Small intestine (tissue), 7 donors: ENCODE measurements at regions not wholly inside any gene's neighbourhood (a gene's known extent, or its start where the extent isn't known, plus 50 kb on each side); places are given as distances from the start of the nearest gene placed in this dataset.

Experiments used
- DNase-seq, 2 donors: peaks; one replicate each; pipeline versions ENCODE4 v3.0.0 to v3.0.0-alpha.2; 2013
- FAIRE-seq: peaks from 2 replicates; lab custom pipeline; 2012; peaks lifted over from hg19 to GRCh38; lab: Jason Lieb, UNC
- H3K27ac ChIP-seq, 3 donors: one replicate each; pipeline ENCODE4 v1.5.1; 2013; ENCODE audit warnings: low read length in 2 of 3, mild to moderate bottlenecking in 2 of 3, control low read depth in 1 of 3, inconsistent platforms in 1 of 3, low read depth in 1 of 3, moderate library complexity in 1 of 3
- H3K27me3 ChIP-seq, 3 donors: one replicate each; pipeline ENCODE4 v1.6.1; 2013; ENCODE audit warnings: low read length in 3 of 3, inconsistent platforms in 1 of 3; ENCODE audit not compliant: control insufficient read depth in 3 of 3, insufficient read depth in 3 of 3
- H3K36me3 ChIP-seq, 3 donors: one replicate each; pipeline ENCODE4 v1.6.1; 2013; ENCODE audit warnings: low read length in 3 of 3, inconsistent platforms in 1 of 3, low read depth in 1 of 3, mild to moderate bottlenecking in 1 of 3, moderate library complexity in 1 of 3; ENCODE audit not compliant: control insufficient read depth in 3 of 3, insufficient read depth in 2 of 3
- H3K4me1 ChIP-seq, 3 donors: one replicate each; pipeline ENCODE4 v1.6.1; 2013; ENCODE audit warnings: low read length in 2 of 3, inconsistent platforms in 1 of 3, low read depth in 1 of 3, mild to moderate bottlenecking in 1 of 3, moderate library complexity in 1 of 3; ENCODE audit not compliant: control insufficient read depth in 3 of 3, insufficient read depth in 2 of 3
- H3K4me3 ChIP-seq, 3 donors: one replicate each; pipeline ENCODE4 v1.5.1; 2013; ENCODE audit warnings: low read length in 3 of 3, control low read depth in 1 of 3, inconsistent platforms in 1 of 3, low read depth in 1 of 3, mild to moderate bottlenecking in 1 of 3, moderate library complexity in 1 of 3
- H3K9me3 ChIP-seq, 2 donors: one replicate each; pipeline ENCODE4 v1.6.1; 2013; ENCODE audit warnings: low read depth in 1 of 2, low read length in 1 of 2; ENCODE audit not compliant: control insufficient read depth in 2 of 2, insufficient read depth in 1 of 2
- WGBS, 3 donors: extraction: QIAGEN DNeasy Blood & Tissue Kit; methylation state at CpG; one replicate each; pipeline ENCODE4 v1.1.7; 2013; 5-methylcytosine and 5-hydroxymethylcytosine counted together
- donor health status: healthy with polysubstance abuse.
- donor health status: control.
- donor health status: control.
- donor health status: Bipolar disorder and iron deficiency.
- donor health status: healthy.

- H3K36me3 ChIP-seq = no peaks in the 10 kb centered on the region
- no peak overlapping the region for H3K27ac ChIP-seq
- no peak overlapping the region for H3K4me3 ChIP-seq
- WGBS, 3 donors = 69 to 82% (median 74%) methylated on average over 7 of the region's 7 CpGs
- no peak for DNase-seq
- H3K27me3 ChIP-seq = no peaks in the 10 kb centered on the region
- H3K9me3 ChIP-seq = no peaks in the 10 kb centered on the region
- FAIRE-seq = no peak
- H3K4me1 ChIP-seq = no peaks in the 10 kb centered on the region
Measured at GRCh38 chr10:129411772-129412171, 55.3 kb upstream of the MGMT start.

- FAIRE-seq = no peak
Measured at GRCh38 chr10:129413024-129413423, 54.0 kb upstream of the MGMT start.

GRCh38 chr10:129415215-129416140, 51.6 kb upstream of the MGMT start:
- WGBS, 3 donors = 78 to 86% (median 79%) methylated on average over 31 of the region's 31 CpGs
- FAIRE-seq = no peak
- Histone ChIP-seq H3K27me3 (no peaks in the 10 kb centered on the region), H3K27ac (no peak overlapping the region), H3K9me3 (no peaks in the 10 kb centered on the region), H3K4me1 (no peaks in the 10 kb centered on the region), H3K36me3 (no peaks in the 10 kb centered on the region), H3K4me3 (no peak overlapping the region)
- no peak for DNase-seq

More at GRCh38 chr10:129413024-129413423, 54.0 kb upstream of the MGMT start:
- Histone ChIP-seq H3K27ac (no peak overlapping the region), H3K9me3 (no peaks in the 10 kb centered on the region), H3K4me3 (no peak overlapping the region), H3K27me3 (no peaks in the 10 kb centered on the region), H3K36me3 (no peaks in the 10 kb centered on the region), H3K4me1 (no peaks in the 10 kb centered on the region)
- WGBS, 3 donors = 78 to 81% (median 81%) methylated on average over 6 of the region's 6 CpGs
- DNase-seq = no peak

GRCh38 chr10:129416155-129416554, 50.9 kb upstream of the MGMT start:
- 85 to 87% (median 86%) methylated on average over 8 of the region's 8 CpGs for WGBS, 3 donors
- Histone ChIP-seq H3K4me1 (no peaks in the 10 kb centered on the region), H3K27ac (no peak overlapping the region), H3K27me3 (no peaks in the 10 kb centered on the region), H3K4me3 (no peak overlapping the region), H3K36me3 (no peaks in the 10 kb centered on the region), H3K9me3 (no peaks in the 10 kb centered on the region)
- no peak for FAIRE-seq
- DNase-seq = no peak

- no peak overlapping the region for H3K4me3 ChIP-seq
- H3K9me3 ChIP-seq = no peaks in the 10 kb centered on the region
- FAIRE-seq (no peak), DNase-seq (no peak)
- H3K27ac ChIP-seq = no peak overlapping the region
- no peaks in the 10 kb centered on the region for H3K27me3 ChIP-seq
- no peaks in the 10 kb centered on the region for H3K36me3 ChIP-seq
- 68 to 89% (median 80%) methylated on average over 14 of the region's 14 CpGs for WGBS, 3 donors
- no peaks in the 10 kb centered on the region for H3K4me1 ChIP-seq
Measured at GRCh38 chr10:129416956-129417765, 49.9 kb upstream of the MGMT start.
